Activated T-helper 17 cell treated with anti-CD3 and anti-CD28 coated beads, Interleukin-2, amount 50 U/mL, for 72 hours (primary cell): ENCODE measurements at regions not wholly inside any gene's neighbourhood (a gene's known extent, or its start where the extent isn't known, plus 50 kb on each side); places are given as distances from the start of the nearest gene placed in this dataset.
"Not testable (repeated sequence)": the region's sequence is repeated elsewhere in the genome, so short reads cannot be mapped to it uniquely, and the experiment has no call there.

Source experiments
- ATAC-seq: fragments of 150-1000 bp; cut with Tn5 transposase; replicated peaks from 2 replicates; pipeline ENCODE4 v1.10.0; 2021; ENCODE audit warnings: mild to moderate bottlenecking, moderate library complexity
- H3K27ac Mint-ChIP-seq: one replicate; pipeline ENCODE4 v1.8.0; 2022; ENCODE audit warnings: mixed read lengths
- H3K27me3 Mint-ChIP-seq: one replicate; pipeline ENCODE4 v1.8.0; 2022; ENCODE audit warnings: mixed read lengths
- H3K36me3 Mint-ChIP-seq: one replicate; pipeline ENCODE4 v1.8.0; 2022; ENCODE audit warnings: low read depth, mild to moderate bottlenecking, mixed read lengths
- H3K4me1 Mint-ChIP-seq: one replicate; pipeline ENCODE4 v1.8.0; 2022; ENCODE audit warnings: mixed read lengths
- H3K4me3 Mint-ChIP-seq: one replicate; pipeline ENCODE4 v1.8.0; 2022; ENCODE audit warnings: mild to moderate bottlenecking, mixed read lengths
- H3K9me3 Mint-ChIP-seq: one replicate; pipeline ENCODE4 v1.8.0; 2022; ENCODE audit warnings: mixed read lengths

GRCh38 chr2:134043028-134043427, 210.8 kb upstream of the MGAT5 start:
- peaks cover 13% of the 10 kb centered on the region for H3K9me3 Mint-ChIP-seq
- H3K4me3 Mint-ChIP-seq, H3K4me1 Mint-ChIP-seq, ATAC-seq, H3K27ac Mint-ChIP-seq, H3K27me3 Mint-ChIP-seq, H3K36me3 Mint-ChIP-seq: not testable (repeated sequence)

GRCh38 chr2:134052173-134052572, 201.7 kb upstream of the MGAT5 start:
- H3K4me3 Mint-ChIP-seq: no peak overlapping the region
- H3K27ac Mint-ChIP-seq: no peak overlapping the region
- no peaks in the 10 kb centered on the region for H3K36me3 Mint-ChIP-seq
- H3K4me1 Mint-ChIP-seq: no peaks in the 10 kb centered on the region
- H3K9me3 Mint-ChIP-seq: no peaks in the 10 kb centered on the region
- ATAC-seq: no peak
- H3K27me3 Mint-ChIP-seq: peaks cover 3% of the 10 kb centered on the region

DNA sequence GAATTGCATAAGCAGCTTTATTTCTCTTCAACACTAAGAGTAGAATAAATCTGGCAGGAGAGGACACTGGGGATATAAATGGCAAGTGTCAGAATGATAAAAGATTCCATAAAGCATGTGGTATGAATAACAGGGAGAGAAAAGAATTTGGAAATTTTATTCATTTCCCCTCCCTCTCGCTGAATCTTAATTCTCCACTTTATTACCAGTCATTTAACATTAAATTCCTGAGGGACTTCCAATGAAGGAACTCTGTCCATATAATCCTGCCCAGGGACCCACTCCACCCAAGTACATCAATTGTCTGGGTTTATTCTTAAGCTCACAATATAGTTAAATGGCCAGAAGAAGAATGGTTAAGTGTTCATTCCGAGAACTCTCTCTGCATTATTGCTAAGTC, 197.7 kb upstream of the MGAT5 start:
- Mint-ChIP-seq H3K27ac (no peak overlapping the region), H3K36me3 (no peaks in the 10 kb centered on the region), H3K4me3 (no peak overlapping the region), H3K27me3 (peaks cover 3% of the 10 kb centered on the region), H3K4me1 (peaks cover 4% of the 10 kb centered on the region), H3K9me3 (no peaks in the 10 kb centered on the region)
- no peak for ATAC-seq

DNA sequence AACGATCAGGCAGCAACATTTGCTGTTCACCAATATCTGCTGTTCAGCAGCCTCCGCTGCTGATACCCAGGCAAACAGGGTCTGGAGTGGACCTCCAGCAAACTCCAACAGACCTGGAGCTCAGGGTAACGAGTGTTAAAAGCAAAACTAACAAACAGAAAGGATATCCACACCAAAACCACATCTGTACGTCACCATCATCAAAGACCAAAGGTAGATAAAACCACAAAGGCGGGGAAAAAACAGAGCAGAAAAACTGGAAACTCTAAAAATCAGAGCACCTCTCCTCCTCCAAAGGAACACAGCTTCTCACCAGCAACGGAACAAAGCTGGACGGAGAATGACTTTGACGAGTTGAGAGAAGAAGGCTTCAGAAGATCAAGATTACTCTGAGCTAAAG, 192.8 kb upstream of the MGAT5 start:
- ATAC-seq, H3K27me3 Mint-ChIP-seq, H3K9me3 Mint-ChIP-seq, H3K36me3 Mint-ChIP-seq, H3K4me1 Mint-ChIP-seq: not testable (repeated sequence)
- Mint-ChIP-seq H3K4me3 (peak overlapping the region; percentile 64), H3K27ac (peak overlapping the region; percentile 79)

GRCh38 chr2:134062235-134062634, 191.6 kb upstream of the MGAT5 start:
- H3K4me3 Mint-ChIP-seq: not testable (repeated sequence)

DNA sequence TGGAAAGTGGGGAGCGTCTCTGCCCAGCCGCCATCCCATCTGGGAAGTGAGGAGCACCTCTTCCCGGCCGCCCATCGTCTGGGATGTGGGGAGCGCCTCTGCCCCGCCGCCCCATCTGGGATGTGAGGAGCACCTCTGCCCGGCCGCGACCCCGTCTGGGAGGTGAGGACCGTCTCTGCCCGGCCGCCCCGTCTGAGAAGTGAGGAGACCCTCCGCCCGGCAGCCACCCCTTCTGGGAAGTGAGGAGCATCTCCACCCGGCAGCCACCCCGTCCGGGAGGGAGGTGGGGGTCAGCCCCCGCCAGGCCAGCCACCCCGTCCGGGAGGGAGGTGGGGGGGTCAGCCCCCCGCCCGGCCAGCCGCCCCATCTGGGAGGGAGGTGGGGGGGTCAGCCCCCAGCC, 190.0 kb upstream of the MGAT5 start:
- not testable (repeated sequence) for H3K4me3 Mint-ChIP-seq, H3K4me1 Mint-ChIP-seq, H3K9me3 Mint-ChIP-seq, H3K36me3 Mint-ChIP-seq, H3K27ac Mint-ChIP-seq, H3K27me3 Mint-ChIP-seq, ATAC-seq

More at GRCh38 chr2:134062235-134062634, 191.6 kb upstream of the MGAT5 start:
- not testable (repeated sequence) for ATAC-seq, H3K4me1 Mint-ChIP-seq, H3K27ac Mint-ChIP-seq, H3K36me3 Mint-ChIP-seq, H3K9me3 Mint-ChIP-seq, H3K27me3 Mint-ChIP-seq

GRCh38 chr2:134070281-134070741, 183.6 kb upstream of the MGAT5 start:
- ATAC-seq: no peak
- Mint-ChIP-seq H3K27ac (no peak overlapping the region), H3K27me3 (no peaks in the 10 kb centered on the region), H3K9me3 (no peaks in the 10 kb centered on the region), H3K4me1 (no peaks in the 10 kb centered on the region), H3K4me3 (no peak overlapping the region), H3K36me3 (no peaks in the 10 kb centered on the region)

GRCh38 chr2:134072341-134072740, 181.5 kb upstream of the MGAT5 start:
- Mint-ChIP-seq H3K9me3 (no peaks in the 10 kb centered on the region), H3K27me3 (peaks cover 9% of the 10 kb centered on the region)

GRCh38 chr2:134073023-134073422, 180.8 kb upstream of the MGAT5 start:
- Mint-ChIP-seq H3K36me3 (no peaks in the 10 kb centered on the region), H3K4me1 (no peaks in the 10 kb centered on the region), H3K27me3 (peaks cover 10% of the 10 kb centered on the region), H3K9me3 (no peaks in the 10 kb centered on the region), H3K27ac (no peak overlapping the region), H3K4me3 (no peak overlapping the region)
- ATAC-seq: no peak

More at GRCh38 chr2:134072341-134072740, 181.5 kb upstream of the MGAT5 start:
- H3K36me3 Mint-ChIP-seq: no peaks in the 10 kb centered on the region
- no peak for ATAC-seq
- H3K4me3 Mint-ChIP-seq: no peak overlapping the region
- no peaks in the 10 kb centered on the region for H3K4me1 Mint-ChIP-seq
- H3K27ac Mint-ChIP-seq: no peak overlapping the region

GRCh38 chr2:134074619-134075018, 179.3 kb upstream of the MGAT5 start:
- Mint-ChIP-seq H3K27me3 (peaks cover 12% of the 10 kb centered on the region), H3K9me3 (no peaks in the 10 kb centered on the region), H3K36me3 (no peaks in the 10 kb centered on the region), H3K4me1 (no peaks in the 10 kb centered on the region), H3K27ac (no peak overlapping the region), H3K4me3 (no peak overlapping the region)
- ATAC-seq: no peak

GRCh38 chr2:134075204-134075603, 178.7 kb upstream of the MGAT5 start:
- Mint-ChIP-seq H3K27ac (no peak overlapping the region), H3K27me3 (peaks cover 12% of the 10 kb centered on the region), H3K4me1 (no peaks in the 10 kb centered on the region), H3K36me3 (no peaks in the 10 kb centered on the region), H3K9me3 (no peaks in the 10 kb centered on the region), H3K4me3 (no peak overlapping the region)
- no peak for ATAC-seq

- Mint-ChIP-seq H3K9me3 (no peaks in the 10 kb centered on the region), H3K27ac (no peak overlapping the region), H3K4me3 (no peak overlapping the region), H3K27me3 (peaks cover 21% of the 10 kb centered on the region), H3K4me1 (no peaks in the 10 kb centered on the region), H3K36me3 (no peaks in the 10 kb centered on the region)
- ATAC-seq: no peak
These were observed 175.5 kb upstream of the MGAT5 start for GRCh38 chr2:134078354-134078753.

GRCh38 chr2:134079373-134079772, 174.5 kb upstream of the MGAT5 start:
- no peaks in the 10 kb centered on the region for H3K36me3 Mint-ChIP-seq
- H3K4me1 Mint-ChIP-seq: no peaks in the 10 kb centered on the region
- H3K27ac Mint-ChIP-seq: no peak overlapping the region
- no peak for ATAC-seq
- H3K27me3 Mint-ChIP-seq: peaks cover 21% of the 10 kb centered on the region
- H3K9me3 Mint-ChIP-seq: no peaks in the 10 kb centered on the region
- H3K4me3 Mint-ChIP-seq: no peak overlapping the region

DNA sequence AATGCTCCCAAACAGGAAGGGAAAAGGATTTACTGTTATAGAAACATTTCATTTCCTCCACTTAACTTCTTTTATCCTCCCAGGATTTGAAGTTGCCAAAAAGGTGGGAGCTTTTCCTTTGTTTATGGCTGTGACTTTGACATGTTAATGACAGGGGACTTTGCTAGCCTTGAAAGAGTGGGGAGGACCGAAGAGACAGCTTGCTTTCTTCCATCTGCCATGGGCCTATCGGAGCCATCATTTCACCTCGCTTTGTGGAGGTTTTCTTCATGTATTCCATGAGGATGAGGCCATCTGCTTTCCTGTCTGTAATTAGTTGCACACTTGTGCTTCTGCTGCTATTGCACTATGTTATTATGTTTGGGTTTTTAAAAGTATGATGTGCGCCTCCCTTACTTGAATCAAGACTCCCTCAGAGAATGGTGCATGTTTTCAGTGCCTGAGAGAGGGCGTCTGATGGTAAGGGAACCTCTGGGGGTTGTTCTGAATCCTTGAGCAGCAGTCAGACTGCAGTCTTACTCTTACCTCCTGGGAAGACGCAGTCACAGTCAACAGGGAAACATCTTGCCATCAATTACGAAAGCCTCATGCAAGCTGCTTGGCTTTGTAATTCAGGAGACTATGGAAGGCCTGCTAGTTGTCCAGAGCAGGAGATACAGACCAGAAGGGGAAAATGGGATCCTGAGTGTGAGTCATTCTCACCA, 173.3 kb upstream of the MGAT5 start:
- H3K4me1 Mint-ChIP-seq: no peaks in the 10 kb centered on the region
- ATAC-seq: no peak
- H3K27ac Mint-ChIP-seq: no peak overlapping the region
- H3K4me3 Mint-ChIP-seq: no peak overlapping the region
- H3K9me3 Mint-ChIP-seq: no peaks in the 10 kb centered on the region
- no peaks in the 10 kb centered on the region for H3K36me3 Mint-ChIP-seq
- peaks cover 21% of the 10 kb centered on the region for H3K27me3 Mint-ChIP-seq

DNA sequence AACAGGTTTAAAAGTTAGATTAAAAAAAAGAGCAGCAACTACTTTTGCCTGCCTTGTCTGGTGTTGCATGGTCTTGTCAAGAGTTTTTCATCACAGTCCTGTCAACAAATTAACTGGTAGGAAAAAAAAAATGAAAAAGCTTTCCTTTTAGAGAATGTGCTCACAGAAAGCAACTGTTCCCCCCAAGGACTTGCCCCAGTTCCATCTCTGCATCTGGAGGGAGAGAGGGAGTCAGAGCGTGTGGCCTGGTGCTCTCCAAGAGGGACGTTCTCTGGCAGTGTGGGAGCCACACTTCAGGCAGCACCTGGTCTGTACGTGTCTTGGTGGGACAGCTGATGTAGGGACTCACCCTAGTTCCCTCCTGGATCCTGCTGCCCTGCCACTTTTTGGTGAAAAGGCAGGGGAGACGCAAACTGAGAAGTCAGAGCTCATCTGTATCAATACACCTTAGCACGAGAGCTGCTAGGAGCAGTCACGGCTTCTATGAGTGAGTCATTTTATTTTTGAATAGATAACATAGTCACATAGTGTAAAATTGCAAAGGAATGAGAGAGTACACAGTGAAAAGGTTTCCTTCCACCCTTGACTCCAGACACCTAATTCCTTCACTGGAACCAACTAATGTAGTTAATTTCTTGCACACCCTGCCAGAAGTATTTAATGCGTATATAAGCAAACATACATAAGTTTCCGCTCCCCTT, 172.5 kb upstream of the MGAT5 start:
- no peaks in the 10 kb centered on the region for H3K36me3 Mint-ChIP-seq
- no peak overlapping the region for H3K27ac Mint-ChIP-seq
- no peak overlapping the region for H3K4me3 Mint-ChIP-seq
- no peaks in the 10 kb centered on the region for H3K9me3 Mint-ChIP-seq
- no peaks in the 10 kb centered on the region for H3K4me1 Mint-ChIP-seq
- ATAC-seq: no peak
- peaks cover 17% of the 10 kb centered on the region for H3K27me3 Mint-ChIP-seq
